Thyroid gland (tissue), 4 donors: ENCODE measurements at regions not wholly inside any gene's neighbourhood (a gene's known extent, or its start where the extent isn't known, plus 50 kb on each side); places are given as distances from the start of the nearest gene placed in this dataset.

ENCODE experiments used
- DNase-seq, 2 donors: peaks; one replicate each; pipeline ENCODE4 v3.0.0-alpha.2; 2019
- H3K27ac ChIP-seq, 3 donors: fragments of 200-600 bp; sonication (generic); 1 replicate in 2 of 3; 2 replicates in 1 of 3; pipeline ENCODE4 v1.5.1; 2016 to 2019; ENCODE audit warnings: mild to moderate bottlenecking in 1 of 3, moderate library complexity in 1 of 3
- H3K27me3 ChIP-seq: fragments of 200-600 bp; sonication (generic); one replicate; pipeline ENCODE4 v1.5.1; 2019
- H3K36me3 ChIP-seq, 2 donors: fragments of 200-600 bp; sonication (generic); one replicate each; pipeline ENCODE4 v1.5.1; 2016 to 2019
- H3K4me1 ChIP-seq, 2 donors: fragments of 200-600 bp; sonication (generic); one replicate each; pipeline ENCODE4 v1.5.1; 2017 to 2019
- H3K4me3 ChIP-seq, 3 donors: fragments of 200-600 bp; sonication (generic); replicated peaks in 1 of 3; 1 replicate in 2 of 3; 2 replicates in 1 of 3; pipeline ENCODE4 v1.5.1; 2016; ENCODE audit warnings: mild to moderate bottlenecking in 1 of 3
- H3K9me3 ChIP-seq: fragments of 200-600 bp; sonication (generic); one replicate; pipeline ENCODE4 v1.5.1; 2017
- CTCF ChIP-seq, 6 experiments: fragments of 200-600 bp in 3 of 6; fragments of 450-650 bp in 3 of 6; sonication (generic) in 3 of 6; IDR thresholded peaks; one replicate each; pipeline ENCODE4 v1.5.1; 2016 to 2019; ENCODE audit warnings: antibody characterized with exemption in 6 of 6, mild to moderate bottlenecking in 2 of 6, inconsistent platforms in 1 of 6, moderate library complexity in 1 of 6
- POLR2A ChIP-seq, 2 donors: fragments of 450-650 bp; IDR thresholded peaks; one replicate each; pipeline ENCODE4 v1.6.1; 2017; ENCODE audit warnings: antibody characterized with exemption in 2 of 2, mild to moderate bottlenecking in 2 of 2, moderate library complexity in 1 of 2
- WGBS, 2 donors: methylation state at CpG; one replicate each; pipeline ENCODE4 v1.1.5; 2017; 5-methylcytosine and 5-hydroxymethylcytosine counted together
- intact Hi-C: fragments of 100-400 bp; cut with DNase I; formaldehyde crosslinking; loops from one replicate; pipeline ENCODE4 v1.15.1; 2023

- Histone ChIP-seq H3K27ac (no peak overlapping the region), H3K9me3 (no peaks in the 10 kb centered on the region), H3K4me1 (no peaks in the 10 kb centered on the region), H3K4me3 (no peak overlapping the region), H3K27me3 (no peaks in the 10 kb centered on the region), H3K36me3 (no peaks in the 10 kb centered on the region)
- 25 to 48% methylated on average over 2 of the region's 2 CpGs for WGBS, 2 donors
- no peak for DNase-seq
- intact Hi-C loops, result no loop called here
- no peak for TF ChIP-seq POLR2A (IDR thresholded peaks at IDR 0.05)
- no peak for TF ChIP-seq CTCF (IDR thresholded peaks at IDR 0.05)
Measured at GRCh38 chr20:11003341-11003740, 329.5 kb upstream of the JAG1 start.

GRCh38 chr20:11008444-11009033 is 334.7 kb upstream of the JAG1 start:
- DNase-seq, result no peak
- WGBS, 2 donors, result 61 to 68% methylated on average over 7 of the region's 7 CpGs

GRCh38 chr20:11011653-11012052 is 337.9 kb upstream of the JAG1 start:
- Histone ChIP-seq H3K9me3 (no peaks in the 10 kb centered on the region), H3K4me1 (no peaks in the 10 kb centered on the region), H3K36me3 (no peaks in the 10 kb centered on the region), H3K4me3 (no peak overlapping the region), H3K27me3 (no peaks in the 10 kb centered on the region), H3K27ac (no peak overlapping the region)
- TF ChIP-seq CTCF (IDR thresholded peaks at IDR 0.05) (no peak), POLR2A (IDR thresholded peaks at IDR 0.05) (no peak)
- intact Hi-C loops, result no loop called here
- DNase-seq, result no peak

More at GRCh38 chr20:11008444-11009033, 334.7 kb upstream of the JAG1 start:
- Histone ChIP-seq H3K27me3 (no peaks in the 10 kb centered on the region), H3K36me3 (no peaks in the 10 kb centered on the region), H3K27ac (no peak overlapping the region), H3K9me3 (no peaks in the 10 kb centered on the region), H3K4me3 (no peak overlapping the region), H3K4me1 (no peaks in the 10 kb centered on the region)
- intact Hi-C loops, result no loop called here
- TF ChIP-seq POLR2A (IDR thresholded peaks at IDR 0.05) (no peak), CTCF (IDR thresholded peaks at IDR 0.05) (no peak)

- Histone ChIP-seq H3K4me1 (no peaks in the 10 kb centered on the region), H3K4me3 (no peak overlapping the region), H3K9me3 (no peaks in the 10 kb centered on the region), H3K27me3 (no peaks in the 10 kb centered on the region), H3K27ac (peak overlapping the region in 1 of 3 donors; percentile 21), H3K36me3 (no peaks in the 10 kb centered on the region)
- no peak for TF ChIP-seq POLR2A (IDR thresholded peaks at IDR 0.05)
- TF ChIP-seq CTCF (IDR thresholded peaks at IDR 0.05), result no peak
- WGBS, 2 donors, result 67 to 69% methylated on average over 2 of the region's 2 CpGs
- intact Hi-C loops, result no loop called here
- no peak for DNase-seq
Measured at GRCh38 chr20:11012975-11013374, 339.2 kb upstream of the JAG1 start.

- Histone ChIP-seq H3K4me3 (no peak overlapping the region), H3K27me3 (no peaks in the 10 kb centered on the region), H3K27ac (no peak overlapping the region), H3K4me1 (no peaks in the 10 kb centered on the region), H3K36me3 (no peaks in the 10 kb centered on the region), H3K9me3 (no peaks in the 10 kb centered on the region)
- TF ChIP-seq POLR2A (IDR thresholded peaks at IDR 0.05) (no peak), CTCF (IDR thresholded peaks at IDR 0.05) (no peak)
- WGBS, 2 donors, result 67 to 80% methylated on average over 1 of the region's 1 CpG
- intact Hi-C loops, result no loop called here
- no peak for DNase-seq
Measured at GRCh38 chr20:11013801-11014200, 340.0 kb upstream of the JAG1 start.
